C4-2B (cell line): ENCODE measurements at regions not wholly inside any gene's neighbourhood (a gene's known extent, or its start where the extent isn't known, plus 50 kb on each side); places are given as distances from the start of the nearest gene placed in this dataset.

ENCODE experiments used
- H3K27ac ChIP-seq: fragments of 450-650 bp; 2 replicates; pipeline ENCODE4 v1.5.1; 2017
- ZFX ChIP-seq: fragments of 450-650 bp; IDR thresholded peaks from 2 replicates; pipeline ENCODE4 v1.6.1; 2017
- TF ChIP-seq, protein P1 (sequence below): fragments of 450-650 bp; conservative IDR thresholded peaks from 2 replicates; pipeline ENCODE4 v1.5.1; 2017; ENCODE audit warnings: mild to moderate bottlenecking

DNA sequence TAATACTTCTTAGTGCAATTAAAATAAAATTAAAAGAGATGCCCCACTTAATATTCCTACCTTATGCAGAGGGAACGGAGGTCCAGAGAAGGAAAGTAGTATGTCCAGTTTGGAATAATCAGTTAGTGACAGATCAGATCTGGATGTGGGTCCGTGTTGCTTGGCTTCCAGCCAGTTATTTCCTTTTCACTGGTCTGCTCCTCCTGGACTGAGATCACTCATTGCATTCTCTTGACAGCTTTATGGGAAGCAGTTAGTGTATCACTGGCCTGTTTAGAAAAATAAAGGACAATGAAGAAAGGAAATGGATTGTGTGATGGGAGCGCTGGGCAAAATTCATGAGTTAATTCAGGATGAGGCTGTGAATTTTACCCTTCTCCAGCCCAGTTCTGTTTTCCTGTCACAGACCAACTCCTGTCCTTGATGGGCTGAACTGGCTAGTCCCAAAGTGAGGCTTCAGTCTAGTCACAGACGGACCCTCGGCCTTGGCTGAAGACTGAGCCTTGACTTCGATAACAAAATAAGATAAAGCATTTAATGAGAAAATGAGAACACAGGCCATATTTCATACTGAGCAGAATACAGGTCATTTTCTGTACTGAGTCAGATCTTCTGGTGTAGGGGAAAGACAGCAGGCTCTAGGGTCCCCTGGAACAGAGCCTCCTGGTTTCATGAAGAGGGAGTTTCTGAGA is 85.2 kb upstream of the TRABD2B start:
- TF ChIP-seq, protein P1, sequence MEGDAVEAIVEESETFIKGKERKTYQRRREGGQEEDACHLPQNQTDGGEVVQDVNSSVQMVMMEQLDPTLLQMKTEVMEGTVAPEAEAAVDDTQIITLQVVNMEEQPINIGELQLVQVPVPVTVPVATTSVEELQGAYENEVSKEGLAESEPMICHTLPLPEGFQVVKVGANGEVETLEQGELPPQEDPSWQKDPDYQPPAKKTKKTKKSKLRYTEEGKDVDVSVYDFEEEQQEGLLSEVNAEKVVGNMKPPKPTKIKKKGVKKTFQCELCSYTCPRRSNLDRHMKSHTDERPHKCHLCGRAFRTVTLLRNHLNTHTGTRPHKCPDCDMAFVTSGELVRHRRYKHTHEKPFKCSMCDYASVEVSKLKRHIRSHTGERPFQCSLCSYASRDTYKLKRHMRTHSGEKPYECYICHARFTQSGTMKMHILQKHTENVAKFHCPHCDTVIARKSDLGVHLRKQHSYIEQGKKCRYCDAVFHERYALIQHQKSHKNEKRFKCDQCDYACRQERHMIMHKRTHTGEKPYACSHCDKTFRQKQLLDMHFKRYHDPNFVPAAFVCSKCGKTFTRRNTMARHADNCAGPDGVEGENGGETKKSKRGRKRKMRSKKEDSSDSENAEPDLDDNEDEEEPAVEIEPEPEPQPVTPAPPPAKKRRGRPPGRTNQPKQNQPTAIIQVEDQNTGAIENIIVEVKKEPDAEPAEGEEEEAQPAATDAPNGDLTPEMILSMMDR, result no peak
- TF ChIP-seq ZFX, result no peak
- H3K27ac ChIP-seq, result no peak overlapping the region

DNA sequence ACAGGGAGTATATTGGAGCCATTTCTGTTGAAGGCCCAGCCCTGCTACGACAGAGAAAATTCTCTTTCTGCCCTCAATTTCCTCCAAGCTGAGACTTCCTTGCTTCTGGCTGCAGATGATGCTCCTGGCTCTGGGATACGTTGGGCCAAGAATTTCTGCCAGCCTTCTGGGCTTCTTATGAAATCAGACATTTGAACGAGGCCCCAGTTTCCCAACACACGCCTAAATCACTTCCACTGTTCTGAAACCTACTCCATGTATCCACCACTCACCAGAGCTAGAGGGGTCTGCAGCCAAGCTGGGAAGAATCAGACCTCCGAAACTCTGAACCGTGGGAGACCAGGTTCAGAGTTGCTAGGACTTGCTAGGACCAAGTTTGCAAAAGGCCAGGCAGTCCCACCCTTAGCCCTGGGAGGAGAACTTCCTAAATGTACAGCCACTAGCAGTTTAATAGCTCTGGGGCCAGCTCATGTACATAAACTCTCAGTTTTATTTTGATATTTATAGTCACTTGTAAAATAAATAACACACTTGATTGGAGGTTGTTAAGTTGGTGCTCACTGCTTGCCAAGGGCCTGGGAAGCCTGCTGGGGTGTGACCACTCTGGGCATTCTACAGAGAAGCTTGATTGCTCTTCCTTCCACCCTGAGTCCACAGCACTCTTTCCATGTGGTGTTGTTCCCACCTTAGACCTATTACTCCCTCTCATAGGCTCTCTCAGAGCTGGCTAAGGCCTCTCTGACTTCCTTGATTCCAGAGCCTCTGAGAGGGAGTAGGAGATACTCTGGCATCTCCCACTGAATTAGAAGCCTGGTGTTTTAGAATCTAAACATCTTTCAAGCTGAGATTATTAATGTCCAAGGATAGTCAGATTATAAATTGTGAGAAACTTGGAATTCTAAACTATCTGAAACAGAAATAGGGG is 83.4 kb upstream of the TRABD2B start:
- TF ChIP-seq, protein P1, result no peak
- TF ChIP-seq ZFX, result no peak
- no peak overlapping the region for H3K27ac ChIP-seq

DNA sequence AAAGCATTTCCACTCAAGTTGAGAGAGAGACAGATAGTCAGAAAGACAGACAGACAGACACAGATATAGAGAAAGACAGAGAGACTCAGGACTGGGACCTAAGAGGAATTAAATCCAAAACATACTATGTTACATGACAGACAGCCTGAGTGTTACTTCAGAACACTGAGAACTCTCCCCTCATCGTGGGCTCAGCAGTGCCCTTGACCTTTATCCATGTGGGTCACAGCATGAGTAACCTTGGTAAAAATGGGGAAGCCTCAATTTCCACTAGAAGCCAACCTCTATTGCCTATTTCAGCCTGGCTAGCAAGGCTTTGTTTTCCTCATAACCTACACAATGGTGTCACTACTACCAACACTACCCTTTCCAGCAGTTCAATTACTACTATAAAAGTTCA is 81.9 kb upstream of the TRABD2B start:
- TF ChIP-seq, protein P1, result no peak
- no peak for TF ChIP-seq ZFX

DNA sequence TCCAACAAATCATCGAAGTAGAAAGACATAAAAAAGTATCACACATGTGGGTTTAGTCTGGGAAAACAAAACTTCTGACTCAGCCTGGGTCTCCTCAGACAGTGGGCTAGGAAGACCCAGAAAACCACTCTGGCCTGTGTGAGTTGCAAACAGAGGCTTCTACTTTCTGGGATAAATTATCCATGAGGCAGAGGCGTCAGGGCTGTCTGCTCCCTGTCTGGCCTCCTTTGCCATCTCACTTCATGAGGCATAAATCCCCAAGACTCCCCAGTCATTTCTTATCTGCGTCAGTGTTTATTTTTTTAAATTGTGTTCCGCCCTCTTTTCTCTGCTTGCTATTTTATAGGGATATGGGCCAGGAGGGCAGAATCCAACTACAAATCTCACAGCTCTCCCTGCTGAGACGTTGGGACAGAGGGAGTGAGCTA is 80.6 kb upstream of the TRABD2B start:
- no peak overlapping the region for H3K27ac ChIP-seq
- TF ChIP-seq ZFX, result no peak
- TF ChIP-seq, protein P1, result no peak

More for the DNA sequence above, 81.9 kb upstream of the TRABD2B start:
- no peak overlapping the region for H3K27ac ChIP-seq

DNA sequence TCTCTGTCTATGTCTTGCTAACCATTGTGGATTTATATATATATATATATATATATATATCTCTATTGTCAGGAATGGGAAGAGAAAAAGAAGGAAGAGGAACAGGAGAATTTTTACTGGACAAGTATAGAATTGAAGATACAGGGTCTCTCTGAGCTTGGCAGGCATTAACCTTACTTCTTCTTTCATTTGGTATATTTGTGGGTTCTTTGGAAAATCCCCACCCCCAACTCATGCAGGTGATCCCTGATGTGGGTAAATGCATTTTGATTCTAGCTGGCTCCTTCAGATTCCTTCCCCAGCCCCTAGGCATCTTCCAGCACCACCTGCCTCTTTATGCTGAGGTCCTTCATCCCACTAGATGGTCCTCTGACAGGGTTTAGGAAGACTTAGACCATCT is 78.8 kb upstream of the TRABD2B start:
- H3K27ac ChIP-seq, result no peak overlapping the region
- TF ChIP-seq, protein P1, result no peak

DNA sequence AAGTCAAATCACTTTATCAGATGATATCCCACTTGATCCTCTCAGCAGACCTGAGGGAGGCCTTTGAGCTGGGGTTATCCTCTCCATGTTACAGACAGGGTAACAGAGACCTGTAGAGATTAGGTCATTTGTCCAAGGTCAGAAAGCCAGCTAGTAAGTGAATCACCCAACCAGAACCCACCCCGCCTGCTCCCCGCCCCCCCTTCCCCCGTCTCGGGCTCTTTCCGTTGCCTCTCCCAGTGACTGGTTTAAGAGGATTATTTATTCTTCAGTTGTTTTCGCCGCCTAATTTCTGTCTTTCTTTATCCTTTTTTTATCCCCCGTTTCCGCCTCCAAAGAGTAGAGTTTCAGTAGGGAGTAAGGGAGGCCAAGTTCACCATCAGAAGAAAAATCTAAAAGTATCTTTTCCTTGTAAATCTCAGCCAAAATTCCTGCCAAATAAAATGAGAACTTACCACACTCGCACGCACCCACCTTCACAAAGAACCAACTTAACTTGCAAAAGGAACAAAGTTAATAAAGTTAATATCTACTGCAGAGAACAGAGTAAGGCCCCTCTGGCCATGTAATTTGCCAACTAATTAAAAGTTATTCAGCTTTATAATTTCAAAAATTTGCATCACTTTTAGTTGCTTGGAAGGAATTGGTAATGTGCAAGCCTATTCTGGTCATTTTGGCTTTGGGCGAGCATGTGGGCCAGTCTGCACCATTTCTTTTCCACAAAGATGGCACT is 76.8 kb upstream of the TRABD2B start:
- no peak overlapping the region for H3K27ac ChIP-seq
- TF ChIP-seq, protein P1, result no peak
- no peak for TF ChIP-seq ZFX

DNA sequence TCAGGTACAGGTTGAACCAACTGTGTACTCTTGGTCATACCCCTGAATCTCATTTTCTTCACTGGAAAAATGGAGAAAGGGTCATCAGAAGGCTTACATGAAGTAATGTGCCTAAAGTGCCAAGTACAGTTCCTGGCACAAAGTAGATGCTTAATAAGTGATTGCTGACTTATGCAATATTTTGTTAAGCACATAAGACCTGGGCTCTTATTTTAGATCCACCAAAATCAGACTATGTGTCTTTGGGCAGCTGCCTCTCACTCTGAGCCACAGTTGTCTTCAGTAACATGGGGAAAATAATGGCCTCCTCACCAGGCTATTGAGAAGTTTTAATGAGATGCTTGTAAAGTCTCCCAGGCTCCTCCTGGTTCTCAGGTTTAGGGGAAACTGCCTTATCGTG is 74.3 kb upstream of the TRABD2B start:
- no peak overlapping the region for H3K27ac ChIP-seq
- TF ChIP-seq ZFX, result no peak
- TF ChIP-seq, protein P1, result no peak
